GM19438 (cell line): ENCODE measurements at regions not wholly inside any gene's neighbourhood (a gene's known extent, or its start where the extent isn't known, plus 50 kb on each side); places are given as distances from the start of the nearest gene placed in this dataset.

Experiments
- ATAC-seq: cut with Tn5 transposase; IDR thresholded peaks from one replicate; pipeline ENCODE4 v1.9.1; 2021; ENCODE audit warnings: low read depth; ENCODE audit not compliant: unreplicated experiment

GRCh38 chr1:221328371-221328770 is 413.5 kb downstream of the DUSP10 start:
- no peak for ATAC-seq

GRCh38 chr1:221331273-221332183 is 410.4 kb downstream of the DUSP10 start:
- no peak for ATAC-seq

- ATAC-seq = no peak
Measured at GRCh38 chr1:221334062-221334461, 407.8 kb downstream of the DUSP10 start.

GRCh38 chr1:221335161-221336101 is 406.5 kb downstream of the DUSP10 start:
- ATAC-seq = no peak

- no peak for ATAC-seq
Measured at GRCh38 chr1:221336126-221336525, 405.8 kb downstream of the DUSP10 start.

GRCh38 chr1:221337106-221337505 is 404.8 kb downstream of the DUSP10 start:
- no peak for ATAC-seq

- no peak for ATAC-seq
Measured at GRCh38 chr1:221343136-221343535, 398.8 kb downstream of the DUSP10 start.

GRCh38 chr1:221343607-221344006 is 398.3 kb downstream of the DUSP10 start:
- no peak for ATAC-seq

- ATAC-seq = no peak
Measured at GRCh38 chr1:221344693-221345092, 397.2 kb downstream of the DUSP10 start.

- ATAC-seq = no peak
Measured at GRCh38 chr1:221347706-221348105, 394.2 kb downstream of the DUSP10 start.

GRCh38 chr1:221350091-221350490 is 391.8 kb downstream of the DUSP10 start:
- no peak for ATAC-seq

GRCh38 chr1:221356693-221357092 is 385.2 kb downstream of the DUSP10 start:
- ATAC-seq = no peak

- ATAC-seq = no peak
Measured at GRCh38 chr1:221363039-221363438, 378.9 kb downstream of the DUSP10 start.

GRCh38 chr1:221366495-221367110 is 375.3 kb downstream of the DUSP10 start:
- no peak for ATAC-seq

GRCh38 chr1:221371705-221372104 is 370.2 kb downstream of the DUSP10 start:
- ATAC-seq = no peak

GRCh38 chr1:221373795-221374194 is 368.1 kb downstream of the DUSP10 start:
- ATAC-seq = no peak

- ATAC-seq = no peak
Measured at GRCh38 chr1:221376286-221376685, 365.6 kb downstream of the DUSP10 start.

GRCh38 chr1:221381910-221382623 is 359.8 kb downstream of the DUSP10 start:
- ATAC-seq = no peak

GRCh38 chr1:221392453-221392852 is 349.4 kb downstream of the DUSP10 start:
- ATAC-seq = no peak

- ATAC-seq = no peak
Measured at GRCh38 chr1:221394011-221394544, 347.8 kb downstream of the DUSP10 start.
